ENCODE measurements at regions not wholly inside any gene's neighbourhood (a gene's known extent, or its start where the extent isn't known, plus 50 kb on each side); places are given as distances from the start of the nearest gene placed in this dataset.

GRCh38 chr10:8233832-8234259 is 179.4 kb downstream of the GATA3 start:
- no peak for DNase-seq

- no peak for DNase-seq
Measured at GRCh38 chr10:8235253-8236027, 181.0 kb downstream of the GATA3 start.

- DNase-seq = no peak
Measured at GRCh38 chr10:8238986-8239385, 184.5 kb downstream of the GATA3 start.

GRCh38 chr10:8240861-8241260 is 186.4 kb downstream of the GATA3 start:
- no peak for DNase-seq

GRCh38 chr10:8242295-8242872 is 187.9 kb downstream of the GATA3 start:
- DNase-seq = no peak

- DNase-seq = no peak
Measured at GRCh38 chr10:8245131-8245813, 190.8 kb downstream of the GATA3 start.

- DNase-seq = no peak
Measured at GRCh38 chr10:8245814-8246142, 191.3 kb downstream of the GATA3 start.

GRCh38 chr10:8246548-8246947 is 192.1 kb downstream of the GATA3 start:
- DNase-seq = no peak

- no peak for DNase-seq
Measured at GRCh38 chr10:8247191-8247590, 192.7 kb downstream of the GATA3 start.

- DNase-seq = no peak
Measured at GRCh38 chr10:8248868-8249267, 194.4 kb downstream of the GATA3 start.

- no peak for DNase-seq
Measured at GRCh38 chr10:8254350-8254749, 199.9 kb downstream of the GATA3 start.

GRCh38 chr10:8255301-8255700 is 200.8 kb downstream of the GATA3 start:
- no peak for DNase-seq

- DNase-seq = no peak
Measured at GRCh38 chr10:8260645-8261044, 206.2 kb downstream of the GATA3 start.

GRCh38 chr10:8262317-8262716 is 207.8 kb downstream of the GATA3 start:
- no peak for DNase-seq

GRCh38 chr10:8269976-8270375 is 215.5 kb downstream of the GATA3 start:
- DNase-seq = no peak

- DNase-seq = no peak
Measured at GRCh38 chr10:8272794-8273425, 218.4 kb downstream of the GATA3 start.

- DNase-seq = no peak
Measured at GRCh38 chr10:8273749-8274148, 219.3 kb downstream of the GATA3 start.

GRCh38 chr10:8275911-8276310 is 221.4 kb downstream of the GATA3 start:
- no peak for DNase-seq

- no peak for DNase-seq
Measured at GRCh38 chr10:8278099-8278498, 223.6 kb downstream of the GATA3 start.

- DNase-seq = no peak
Measured at GRCh38 chr10:8279598-8279997, 225.1 kb downstream of the GATA3 start.

GRCh38 chr10:8280946-8281345 is 226.5 kb downstream of the GATA3 start:
- DNase-seq = no peak

GRCh38 chr10:8282340-8282739 is 227.9 kb downstream of the GATA3 start:
- DNase-seq = no peak

- no peak for DNase-seq
Measured at GRCh38 chr10:8283166-8283905, 228.8 kb downstream of the GATA3 start.

Measured in DMS79 treated with DMSO at 0.1 percent for 48 hours (cell line).